ENCODE measurements at regions not wholly inside any gene's neighbourhood (a gene's known extent, or its start where the extent isn't known, plus 50 kb on each side); places are given as distances from the start of the nearest gene placed in this dataset.

DNA sequence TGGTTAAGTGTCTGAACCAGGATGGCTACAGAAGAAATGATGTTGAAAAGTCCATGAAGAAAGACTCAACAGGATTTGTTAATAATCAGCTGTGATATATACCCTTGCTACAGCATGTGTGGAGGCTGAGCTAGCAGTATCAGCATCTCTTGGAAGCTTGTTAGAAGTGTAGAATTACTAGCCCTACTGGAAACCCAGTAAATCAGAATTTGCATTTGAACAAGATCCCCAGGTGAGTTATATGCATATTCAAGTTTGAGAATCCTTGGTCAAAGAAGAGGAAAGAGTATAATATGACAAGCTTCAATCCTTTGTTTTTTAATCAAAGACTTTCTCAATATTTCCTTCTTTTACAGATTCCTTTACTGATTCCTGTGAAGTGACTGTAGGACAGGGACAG lies 109.0 kb upstream of the KCNJ3 start:
- TF ChIP-seq CTCF (IDR thresholded peaks at IDR 0.05; ENCODE audit: extremely low read depth, insufficient read depth, missing control alignments) = no peak
- no peak for DNase-seq (ENCODE audit: low spot score)
- in situ Hi-C loops (cut with MboI; ENCODE audit: low pct_unique_long_range_greater_than_20kb, low sequenced_read_pairs, unreplicated experiment) = no loop called here

GRCh38 chr2:154591294-154591820 lies 107.1 kb upstream of the KCNJ3 start:
- in situ Hi-C loops (cut with MboI; ENCODE audit: low pct_unique_long_range_greater_than_20kb, low sequenced_read_pairs, unreplicated experiment) = no loop called here
- no peak for TF ChIP-seq CTCF (IDR thresholded peaks at IDR 0.05; ENCODE audit: extremely low read depth, insufficient read depth, missing control alignments)
- no peak for DNase-seq (ENCODE audit: low spot score)

- in situ Hi-C loops (cut with MboI; ENCODE audit: low pct_unique_long_range_greater_than_20kb, low sequenced_read_pairs, unreplicated experiment) = no loop called here
- DNase-seq (ENCODE audit: low spot score) = no peak
- TF ChIP-seq CTCF (IDR thresholded peaks at IDR 0.05; ENCODE audit: extremely low read depth, insufficient read depth, missing control alignments) = no peak
Observed at GRCh38 chr2:154599189-154599588, 99.3 kb upstream of the KCNJ3 start.

DNA sequence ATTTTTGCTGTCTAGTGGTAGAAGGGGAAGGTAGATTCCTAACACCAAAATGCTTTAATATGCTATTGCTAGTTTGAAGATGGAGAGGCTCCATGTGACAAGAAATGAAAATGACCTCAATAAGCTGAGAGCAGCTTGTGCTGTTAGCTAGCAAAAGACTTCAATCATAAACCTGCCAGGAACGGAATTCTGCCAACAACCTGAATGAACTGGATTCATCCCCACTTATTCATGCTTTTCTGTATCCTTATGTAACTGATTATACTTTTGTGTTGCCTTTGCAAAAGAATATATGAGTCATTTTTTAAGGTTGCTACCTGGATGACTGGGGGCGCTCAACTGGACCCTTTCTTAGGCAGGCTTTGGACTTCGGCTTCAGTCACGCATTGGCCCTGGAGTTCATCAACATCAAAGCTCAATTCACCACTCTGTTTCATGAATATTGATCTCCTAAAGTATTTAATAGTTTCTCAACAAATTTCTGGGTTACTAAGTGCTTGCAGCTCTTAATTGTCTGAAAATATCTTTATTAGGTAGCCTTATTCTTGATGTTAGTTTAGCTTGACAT lies 97.5 kb upstream of the KCNJ3 start:
- in situ Hi-C loops (cut with MboI; ENCODE audit: low pct_unique_long_range_greater_than_20kb, low sequenced_read_pairs, unreplicated experiment) = no loop called here
- no peak for TF ChIP-seq CTCF (IDR thresholded peaks at IDR 0.05; ENCODE audit: extremely low read depth, insufficient read depth, missing control alignments)
- no peak for DNase-seq (ENCODE audit: low spot score)

DNA sequence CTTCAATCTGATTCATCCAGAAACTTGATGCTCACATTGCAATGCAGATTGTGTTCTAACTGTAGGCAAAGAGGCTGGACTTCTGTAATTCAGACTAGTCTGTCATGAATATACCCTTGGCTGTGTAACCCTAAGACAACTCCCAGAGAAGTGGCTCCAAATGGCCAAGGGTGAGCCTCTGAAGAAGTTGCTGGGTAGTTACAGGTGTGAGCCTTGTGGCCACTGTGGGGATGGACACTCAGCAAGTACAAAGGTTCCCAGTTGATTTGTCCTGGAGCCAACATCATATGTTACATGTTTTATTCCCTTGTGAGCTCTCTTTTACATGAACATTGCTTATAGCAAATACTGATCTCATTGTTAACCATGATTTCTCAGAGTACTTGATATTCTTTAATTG lies 94.8 kb upstream of the KCNJ3 start:
- DNase-seq (ENCODE audit: low spot score) = no peak

GRCh38 chr2:154608438-154608837 lies 90.1 kb upstream of the KCNJ3 start:
- in situ Hi-C loops (cut with MboI; ENCODE audit: low pct_unique_long_range_greater_than_20kb, low sequenced_read_pairs, unreplicated experiment) = no loop called here
- no peak for TF ChIP-seq CTCF (IDR thresholded peaks at IDR 0.05; ENCODE audit: extremely low read depth, insufficient read depth, missing control alignments)
- DNase-seq (ENCODE audit: low spot score) = no peak

More for the DNA sequence above, 94.8 kb upstream of the KCNJ3 start:
- no peak for TF ChIP-seq CTCF (IDR thresholded peaks at IDR 0.05; ENCODE audit: extremely low read depth, insufficient read depth, missing control alignments)
- in situ Hi-C loops (cut with MboI; ENCODE audit: low pct_unique_long_range_greater_than_20kb, low sequenced_read_pairs, unreplicated experiment) = no loop called here

Measured in GM13977 (cell line).